ENCODE measurements at regions not wholly inside any gene's neighbourhood (a gene's known extent, or its start where the extent isn't known, plus 50 kb on each side); places are given as distances from the start of the nearest gene placed in this dataset.

GRCh38 chr2:128502638-128503246 is 184.1 kb upstream of the HS6ST1 start:
- no peak for DNase-seq
- Histone ChIP-seq H3K27me3 (replicated peaks) (no peaks in the 10 kb centered on the region), H3K27ac (no peak overlapping the region), H3K4me3 (ENCODE audit: low read depth, low read length) (no peak overlapping the region), H3K36me3 (replicated peaks) (no peaks in the 10 kb centered on the region)
- in situ Hi-C loops (cut with HindIII; ENCODE audit: low pct_ligation_motif_present, low sequenced_read_pairs) = no loop called here
- no peak for TF ChIP-seq CTCF (IDR thresholded peaks at IDR 0.05; ENCODE audit: low read depth, low read length, missing control alignments)

GRCh38 chr2:128503399-128504245 is 185.0 kb upstream of the HS6ST1 start:
- H3K27me3 ChIP-seq (replicated peaks) = no peaks in the 10 kb centered on the region
- H3K4me3 ChIP-seq (ENCODE audit: low read depth, low read length) = no peak overlapping the region
- in situ Hi-C loops (cut with HindIII; ENCODE audit: low pct_ligation_motif_present, low sequenced_read_pairs) = no loop called here
- no peak for DNase-seq
- no peak overlapping the region for H3K27ac ChIP-seq
- H3K36me3 ChIP-seq (replicated peaks) = no peaks in the 10 kb centered on the region
- TF ChIP-seq CTCF (IDR thresholded peaks at IDR 0.05; ENCODE audit: low read depth, low read length, missing control alignments) = no peak

GRCh38 chr2:128504246-128505149 is 185.8 kb upstream of the HS6ST1 start:
- TF ChIP-seq CTCF (IDR thresholded peaks at IDR 0.05; ENCODE audit: low read depth, low read length, missing control alignments) = no peak
- no peaks in the 10 kb centered on the region for H3K27me3 ChIP-seq (replicated peaks)
- no peak overlapping the region for H3K27ac ChIP-seq
- DNase-seq = no peak
- no peak overlapping the region for H3K4me3 ChIP-seq (ENCODE audit: low read depth, low read length)
- no peaks in the 10 kb centered on the region for H3K36me3 ChIP-seq (replicated peaks)
- in situ Hi-C loops (cut with HindIII; ENCODE audit: low pct_ligation_motif_present, low sequenced_read_pairs) = no loop called here

- in situ Hi-C loops (cut with HindIII; ENCODE audit: low pct_ligation_motif_present, low sequenced_read_pairs) = no loop called here
- H3K36me3 ChIP-seq (replicated peaks) = no peaks in the 10 kb centered on the region
- DNase-seq = no peak
- H3K4me3 ChIP-seq (ENCODE audit: low read depth, low read length) = no peak overlapping the region
- H3K27ac ChIP-seq = no peak overlapping the region
- TF ChIP-seq CTCF (IDR thresholded peaks at IDR 0.05; ENCODE audit: low read depth, low read length, missing control alignments) = no peak
- no peaks in the 10 kb centered on the region for H3K27me3 ChIP-seq (replicated peaks)
Measured at GRCh38 chr2:128505150-128505490, 186.5 kb upstream of the HS6ST1 start.

- Histone ChIP-seq H3K36me3 (replicated peaks) (no peaks in the 10 kb centered on the region), H3K27me3 (replicated peaks) (no peaks in the 10 kb centered on the region), H3K4me3 (ENCODE audit: low read depth, low read length) (no peak overlapping the region), H3K27ac (no peak overlapping the region)
- no peak for DNase-seq
- in situ Hi-C loops (cut with HindIII; ENCODE audit: low pct_ligation_motif_present, low sequenced_read_pairs) = no loop called here
- TF ChIP-seq CTCF (IDR thresholded peaks at IDR 0.05; ENCODE audit: low read depth, low read length, missing control alignments) = no peak
Measured at GRCh38 chr2:128505575-128506526, 187.2 kb upstream of the HS6ST1 start.

All from brain microvascular endothelial cell (primary cell).